Activated CD8-positive, alpha-beta memory T cell treated with anti-CD3 and anti-CD28 coated beads for 48 hours (primary cell): ENCODE measurements at regions not wholly inside any gene's neighbourhood (a gene's known extent, or its start where the extent isn't known, plus 50 kb on each side); places are given as distances from the start of the nearest gene placed in this dataset.
"Not testable (repeated sequence)": the region's sequence is repeated elsewhere in the genome, so short reads cannot be mapped to it uniquely, and the experiment has no call there.

Experiments
- DNase-seq, 3 experiments: peaks; one replicate each; pipeline ENCODE4 v3.0.0-alpha.2; 2020; ENCODE audit warnings: low read depth in 2 of 3, low spot score in 2 of 3

DNA sequence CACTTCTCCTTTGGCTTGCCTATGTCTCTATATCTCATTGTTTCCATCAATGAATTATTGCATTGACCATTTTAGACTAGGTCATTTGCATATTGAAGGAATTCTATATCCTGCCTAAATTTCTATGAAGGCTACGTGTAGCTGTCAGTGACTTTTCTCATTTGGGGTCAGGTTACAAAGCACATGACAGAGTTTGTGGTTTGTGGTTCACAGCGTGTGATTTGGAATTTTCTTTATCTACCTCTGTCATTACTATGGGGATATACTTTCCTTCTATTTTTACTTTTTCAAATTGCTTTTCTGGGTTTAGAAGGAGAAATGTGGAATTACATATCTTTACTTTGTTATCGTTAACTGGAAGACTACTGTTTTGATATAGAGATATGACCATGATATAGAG lies 317.3 kb upstream of the CFAP20DC start:
- DNase-seq, result no peak

DNA sequence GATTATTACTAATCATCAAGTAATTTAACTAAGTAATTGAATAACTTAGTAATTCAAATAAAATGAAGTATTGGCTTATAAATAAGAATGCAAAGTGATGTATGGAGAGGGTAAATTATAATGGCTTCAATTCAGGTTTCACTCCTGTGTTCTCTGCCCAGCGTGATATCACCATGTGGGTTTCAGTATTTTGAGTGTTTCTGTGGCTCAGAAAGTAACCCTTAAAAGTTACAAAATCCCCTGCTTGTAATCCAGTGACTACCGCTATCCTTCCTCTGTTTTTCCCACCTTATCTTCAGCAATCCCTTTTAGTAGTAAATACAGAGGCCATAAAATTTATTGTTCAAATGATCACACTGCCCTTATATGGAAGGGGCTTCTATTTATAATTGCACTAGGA lies 316.4 kb upstream of the CFAP20DC start:
- no peak for DNase-seq

DNA sequence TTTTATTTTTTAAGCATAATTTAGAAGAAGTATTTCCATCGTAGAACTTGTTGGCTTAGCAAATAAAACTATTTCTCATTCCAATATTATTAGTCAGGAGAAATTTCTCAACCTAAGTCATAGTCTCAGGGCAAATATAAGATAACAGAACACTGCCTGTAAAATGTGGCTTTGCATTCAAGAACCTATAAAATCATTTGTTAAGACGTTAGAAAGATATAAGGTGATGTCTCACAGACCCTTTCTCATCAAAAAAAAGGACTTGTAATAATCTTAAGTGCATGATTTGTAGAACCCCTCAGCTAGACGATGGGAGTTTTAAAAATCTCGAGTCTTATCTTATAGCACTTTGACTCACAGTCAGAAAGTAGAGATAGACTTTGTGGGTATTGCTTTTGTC lies 314.7 kb upstream of the CFAP20DC start:
- DNase-seq, result no peak

- DNase-seq, result not testable (repeated sequence)
Measured at GRCh38 chr3:59360312-59360711, 310.5 kb upstream of the CFAP20DC start.

- no peak for DNase-seq
Measured at GRCh38 chr3:59341459-59341858, 291.6 kb upstream of the CFAP20DC start.

- DNase-seq, result no peak
Measured at GRCh38 chr3:59339818-59340217, 290.0 kb upstream of the CFAP20DC start.

DNA sequence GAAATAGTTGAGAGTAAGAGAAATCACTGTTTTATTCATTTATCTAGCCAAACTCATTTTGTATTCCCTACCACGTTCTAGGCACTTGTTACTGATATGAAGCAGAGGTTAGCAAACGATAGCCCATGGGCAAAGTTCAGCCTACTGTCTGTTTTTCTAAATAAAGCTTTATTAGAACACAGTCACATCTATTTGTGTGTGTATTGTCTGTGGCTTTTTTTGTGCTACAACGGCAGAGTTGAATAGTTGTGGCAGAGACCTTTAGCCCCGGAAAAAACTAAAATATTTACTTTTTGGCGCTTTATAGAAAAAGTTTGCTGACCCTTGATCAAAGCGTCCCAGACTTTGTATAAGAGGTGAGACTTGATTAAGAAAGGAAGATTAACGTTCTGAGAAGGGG lies 289.1 kb upstream of the CFAP20DC start:
- DNase-seq, result no peak

- no peak for DNase-seq
Measured at GRCh38 chr3:59335338-59335737, 285.5 kb upstream of the CFAP20DC start.

DNA sequence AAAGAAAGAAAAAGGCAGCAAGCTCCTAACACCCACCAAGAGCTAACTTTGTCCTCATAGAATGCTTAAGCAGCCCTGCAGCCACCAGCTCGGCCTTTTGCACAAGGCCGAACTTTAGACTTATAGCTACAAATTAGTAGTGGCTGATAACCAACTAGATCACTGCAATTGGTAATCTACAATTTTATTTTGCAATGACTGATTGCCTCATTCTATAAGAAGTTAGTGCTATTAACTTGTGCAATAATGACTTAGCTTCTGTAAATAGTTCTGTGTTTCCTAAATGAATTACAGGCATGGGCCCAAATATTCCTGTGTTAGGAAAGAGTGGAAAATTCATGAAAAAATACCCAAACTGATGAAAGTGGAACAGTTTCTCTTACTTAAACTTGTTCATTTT lies 284.8 kb upstream of the CFAP20DC start:
- no peak for DNase-seq

DNA sequence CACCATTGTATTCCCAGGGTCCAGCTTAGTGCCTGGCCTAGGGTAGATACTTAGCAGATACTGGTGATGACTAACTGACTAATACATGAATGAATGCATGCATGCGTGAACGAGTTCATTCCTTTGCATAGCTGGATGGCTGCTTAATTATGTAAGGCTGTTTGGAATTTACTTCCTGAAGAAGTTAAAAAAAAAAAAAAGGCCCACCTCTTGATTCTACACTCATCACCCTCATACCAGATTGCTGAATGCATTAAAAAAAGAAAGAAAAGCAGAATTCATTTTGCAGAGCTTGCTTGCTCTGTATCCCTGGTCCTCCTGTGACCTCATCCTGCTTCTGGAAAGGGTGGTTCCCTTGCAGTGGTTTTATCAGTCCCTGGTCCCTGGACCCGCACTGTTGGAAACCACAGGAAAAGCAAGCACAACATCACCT lies 277.6 kb upstream of the CFAP20DC start:
- DNase-seq, result no peak

DNA sequence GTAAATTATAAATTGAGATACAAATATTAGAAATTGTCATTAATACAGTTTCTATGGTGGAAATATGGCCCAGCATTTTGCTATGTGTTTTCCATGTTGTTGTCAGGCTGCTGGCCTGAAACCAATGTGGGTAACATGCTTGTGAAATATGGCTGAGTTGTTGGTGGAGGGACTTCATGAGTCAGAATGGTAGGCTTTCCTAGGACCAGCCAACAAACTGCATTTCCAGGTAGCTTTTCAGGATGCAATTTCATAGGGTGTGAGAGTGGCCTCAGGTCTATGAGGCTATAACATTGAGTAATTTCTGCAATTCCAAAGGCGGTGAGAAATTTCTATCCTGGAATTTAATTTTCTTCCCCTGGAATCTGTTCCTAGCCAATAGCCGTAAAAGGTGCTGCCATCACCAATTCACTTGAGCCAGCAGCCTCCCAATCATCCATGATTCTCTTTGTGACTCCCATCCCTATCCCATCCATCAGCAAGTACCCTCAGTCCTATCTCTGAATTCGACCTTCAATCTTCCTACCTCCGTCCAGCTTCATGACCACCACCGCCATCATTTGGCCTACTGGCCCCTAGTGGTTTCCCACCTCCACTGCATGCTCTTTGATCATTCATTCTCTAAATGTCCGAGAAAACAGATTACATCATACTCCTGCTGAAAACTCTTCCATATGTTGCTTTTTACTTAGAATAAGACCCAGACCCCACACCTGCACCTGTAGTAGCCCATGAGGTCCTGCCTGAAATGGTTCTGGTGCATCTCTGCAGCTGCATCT lies 276.6 kb upstream of the CFAP20DC start:
- DNase-seq, result no peak

DNA sequence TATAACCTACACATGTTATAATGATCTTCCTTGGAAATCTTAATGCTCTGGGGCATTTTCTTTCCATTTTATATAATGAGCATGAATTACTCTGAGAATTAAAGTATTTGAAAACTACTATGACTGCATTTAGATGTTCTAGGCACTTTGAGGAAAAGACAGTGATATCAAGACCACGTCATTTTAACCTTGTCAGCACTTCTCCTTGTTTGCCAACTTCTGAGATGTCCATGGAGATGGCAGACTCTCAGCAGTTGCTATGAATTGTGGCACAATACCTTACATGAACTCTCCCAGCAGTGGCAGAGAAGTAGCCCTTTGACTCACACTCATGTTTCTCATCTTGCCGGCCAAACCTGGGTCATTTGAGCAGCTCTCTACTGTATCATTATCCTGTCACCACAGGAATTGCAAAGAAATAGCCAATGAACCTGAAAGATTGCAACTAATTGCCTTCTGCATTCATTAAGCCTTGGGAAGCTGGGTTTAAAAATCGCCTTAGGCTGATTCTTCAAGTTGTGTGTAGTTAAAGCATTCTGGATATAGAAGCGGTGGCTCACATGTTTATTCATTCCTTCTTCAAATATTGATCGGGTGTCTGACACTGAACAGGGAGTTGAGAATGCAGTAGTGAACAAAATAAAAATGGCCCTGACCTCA lies 272.2 kb upstream of the CFAP20DC start:
- no peak for DNase-seq

- DNase-seq, result no peak
Measured at GRCh38 chr3:59320080-59320479, 270.3 kb upstream of the CFAP20DC start.

- DNase-seq, result no peak
Measured at GRCh38 chr3:59319442-59319841, 269.6 kb upstream of the CFAP20DC start.

- DNase-seq, result no peak
Measured at GRCh38 chr3:59318881-59319280, 269.1 kb upstream of the CFAP20DC start.

GRCh38 chr3:59317386-59317785 lies 267.6 kb upstream of the CFAP20DC start:
- no peak for DNase-seq

- no peak for DNase-seq
Measured at GRCh38 chr3:59316688-59317275, 267.0 kb upstream of the CFAP20DC start.

DNA sequence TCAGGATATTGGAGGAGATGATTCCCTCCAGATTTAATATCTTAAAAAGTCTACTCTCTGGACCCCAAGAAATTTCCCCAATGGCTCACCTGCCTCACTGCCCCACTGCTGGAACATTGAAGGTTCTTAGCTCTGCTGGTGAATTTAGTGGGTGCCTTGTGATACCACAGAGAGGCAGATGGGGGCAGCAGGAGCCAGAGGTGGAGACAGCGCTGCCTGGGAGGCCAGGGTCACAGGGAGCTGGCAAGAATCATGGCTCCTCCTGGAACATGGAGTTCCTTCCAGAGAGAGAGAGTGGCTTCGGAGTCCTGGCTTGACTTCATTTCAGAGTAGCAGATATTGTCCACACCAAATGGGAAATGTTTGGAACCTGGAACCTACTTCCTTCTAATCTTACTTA lies 263.5 kb upstream of the CFAP20DC start:
- peak; percentile 7 to 22 (median 12) for DNase-seq

DNA sequence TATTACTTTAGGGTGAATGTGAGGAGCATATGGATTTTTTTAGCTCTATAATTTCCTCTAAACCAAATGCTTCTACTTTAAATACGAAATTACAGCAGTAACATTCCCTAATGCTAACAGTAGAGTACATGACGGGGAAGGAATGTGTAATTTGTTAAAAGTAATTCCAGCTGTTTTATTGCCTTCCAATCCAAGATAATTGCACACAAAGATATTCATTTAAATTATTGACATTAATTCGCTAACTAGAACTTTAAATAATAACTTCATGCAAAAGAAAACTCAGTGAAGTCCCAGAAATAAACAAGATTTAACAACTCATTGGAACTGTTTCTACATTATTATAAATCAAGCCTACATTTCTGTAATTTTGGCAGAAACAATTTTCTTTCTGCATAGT lies 261.4 kb upstream of the CFAP20DC start:
- DNase-seq, result no peak

- no peak for DNase-seq
Measured at GRCh38 chr3:59310736-59311135, 260.9 kb upstream of the CFAP20DC start.

- DNase-seq, result no peak
Measured at GRCh38 chr3:59308684-59309083, 258.9 kb upstream of the CFAP20DC start.

DNA sequence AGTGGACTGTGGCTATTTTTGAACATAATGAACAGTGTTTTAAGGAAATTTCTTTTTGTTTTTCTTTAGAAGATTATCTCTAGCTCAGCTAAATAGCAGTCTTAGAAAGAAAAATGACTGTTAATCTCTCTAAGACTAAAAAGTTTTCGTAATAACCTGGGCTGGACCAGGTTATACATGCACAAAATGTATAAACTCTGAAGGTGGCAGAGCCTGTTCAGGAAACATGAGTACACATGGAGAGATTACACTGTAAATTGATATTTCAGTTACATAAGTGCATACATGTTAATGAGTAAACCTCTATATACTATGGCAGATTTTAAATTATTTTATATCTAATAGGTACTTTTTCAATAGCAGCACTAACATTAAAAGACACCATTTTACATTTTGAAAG lies 258.2 kb upstream of the CFAP20DC start:
- DNase-seq, result no peak
